GM23248 (cell line): ENCODE measurements at regions not wholly inside any gene's neighbourhood (a gene's known extent, or its start where the extent isn't known, plus 50 kb on each side); places are given as distances from the start of the nearest gene placed in this dataset.

Experiments
- DNase-seq: peaks from one replicate; pipeline ENCODE4 v3.0.0-alpha.2; 2015
- H2AFZ ChIP-seq: fragments of 200-600 bp; sonication (generic); 2 replicates; pipeline ENCODE4 v1.6.1; 2016; ENCODE audit warnings: antibody characterized with exemption
- H3F3A ChIP-seq: fragments of 200-600 bp; sonication (generic); 2 replicates; pipeline ENCODE4 v1.6.1; 2016; ENCODE audit warnings: mild to moderate bottlenecking, antibody characterized with exemption, mixed run types; ENCODE audit not compliant: insufficient read depth
- H3K27ac ChIP-seq: fragments of 200-600 bp; sonication (generic); 2 replicates; pipeline ENCODE4 v1.5.1; 2016; ENCODE audit warnings: mild to moderate bottlenecking
- H3K27me3 ChIP-seq: fragments of 200-600 bp; sonication (generic); replicated peaks from 2 replicates; pipeline ENCODE4 v1.6.1; 2016; ENCODE audit warnings: mild to moderate bottlenecking; ENCODE audit not compliant: insufficient read depth
- H3K36me3 ChIP-seq: fragments of 200-600 bp; sonication (generic); 2 replicates; pipeline ENCODE4 v1.6.1; 2016; ENCODE audit warnings: low read depth, mild to moderate bottlenecking
- H3K4me1 ChIP-seq: fragments of 200-600 bp; sonication (generic); 2 replicates; pipeline ENCODE4 v1.6.1; 2016; ENCODE audit warnings: mild to moderate bottlenecking; ENCODE audit not compliant: insufficient read depth
- H3K4me2 ChIP-seq: fragments of 200-600 bp; sonication (generic); one replicate; pipeline ENCODE4 v1.6.1; 2016; ENCODE audit warnings: mild to moderate bottlenecking; ENCODE audit not compliant: unreplicated experiment
- H3K4me3 ChIP-seq: fragments of 200-600 bp; sonication (generic); 2 replicates; pipeline ENCODE4 v1.5.1; 2016; ENCODE audit warnings: mild to moderate bottlenecking
- H3K79me2 ChIP-seq: fragments of 200-600 bp; sonication (generic); 2 replicates; pipeline ENCODE4 v1.6.1; 2016; ENCODE audit warnings: mild to moderate bottlenecking; ENCODE audit not compliant: insufficient read depth
- H3K9ac ChIP-seq: fragments of 200-600 bp; sonication (generic); 2 replicates; pipeline ENCODE4 v1.6.1; 2016; ENCODE audit warnings: mild to moderate bottlenecking
- H3K9me2 ChIP-seq: fragments of 200-600 bp; sonication (generic); 2 replicates; pipeline ENCODE4 v1.6.1; 2016; ENCODE audit warnings: mixed run types, mild to moderate bottlenecking, moderate library complexity; ENCODE audit not compliant: insufficient read depth
- H3K9me3 ChIP-seq: fragments of 200-600 bp; sonication (generic); one replicate; pipeline ENCODE4 v1.6.1; 2017; ENCODE audit warnings: low read depth
- H4K20me1 ChIP-seq: fragments of 200-600 bp; sonication (generic); 2 replicates; pipeline ENCODE4 v1.6.0; 2016; ENCODE audit not compliant: insufficient read depth
- EZH2 ChIP-seq: fragments of 200-600 bp; sonication (generic); IDR thresholded peaks from 2 replicates; pipeline ENCODE4 v1.6.1; 2018; ENCODE audit warnings: antibody characterized with exemption, mild to moderate bottlenecking; ENCODE audit not compliant: insufficient read depth, poor library complexity, severe bottlenecking
- EZH2phosphoT487 ChIP-seq: fragments of 200-600 bp; sonication (generic); IDR thresholded peaks from 2 replicates; pipeline ENCODE4 v1.6.1; 2018; ENCODE audit warnings: antibody characterized with exemption, moderate library complexity, mild to moderate bottlenecking, low read depth; ENCODE audit not compliant: insufficient read depth
- WGBS, 2 experiments: methylation state at CpG; one replicate each; pipeline ENCODE4 v1.1.6; 2015 to 2017; ENCODE audit warnings: low lambda C conversion rate in 2 of 2, low coverage in 1 of 2; ENCODE audit errors: missing lambda C conversion rate in 2 of 2; 5-methylcytosine and 5-hydroxymethylcytosine counted together
- in situ Hi-C: fragments of 300-500 bp; cut with MboI; formaldehyde crosslinking; loops from 2 replicates; pipeline ENCODE4 v1.15.0; 2020

DNA sequence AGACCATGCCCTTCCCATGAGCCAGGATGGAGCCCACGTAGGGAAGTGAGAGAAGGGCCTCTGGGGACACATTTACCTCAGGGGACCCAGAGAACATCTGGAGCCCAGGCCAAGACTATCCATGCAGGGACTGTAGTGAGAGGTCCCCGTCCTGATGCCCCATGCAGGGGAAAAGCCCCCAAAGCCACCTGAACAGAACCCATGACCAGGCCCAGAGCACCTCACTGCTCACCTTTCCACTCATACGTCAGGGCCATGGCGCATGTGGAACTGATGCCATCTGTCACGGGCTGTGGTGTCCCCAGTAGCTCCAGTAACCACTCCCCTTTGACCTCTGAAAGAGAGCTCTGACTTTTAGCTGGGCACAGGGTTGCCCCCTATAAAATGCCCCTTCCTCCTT lies 106.5 kb upstream of the TEX51 start:
- TF ChIP-seq EZH2phosphoT487 (no peak), EZH2 (no peak)
- in situ Hi-C loops = no loop called here

DNA sequence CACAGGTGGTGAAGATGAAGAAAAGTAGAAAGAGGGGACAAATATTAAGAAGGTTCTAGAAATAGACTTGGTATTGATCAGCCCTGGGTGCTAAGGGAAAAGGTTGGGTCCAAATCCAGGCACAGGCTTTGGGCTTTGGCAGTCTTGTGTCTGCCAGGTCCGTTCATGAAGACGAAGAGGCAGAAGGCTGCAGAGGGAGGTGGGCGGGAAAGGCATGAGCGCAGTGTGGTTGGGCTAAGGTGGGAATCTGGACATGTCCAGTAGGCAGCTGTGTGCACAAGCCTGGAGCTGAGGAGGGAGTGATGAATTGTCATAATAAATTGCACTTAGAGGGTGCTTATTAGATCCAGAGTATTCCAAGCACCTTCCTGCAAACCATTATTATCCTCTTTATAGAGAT lies 105.7 kb upstream of the TEX51 start:
- DNase-seq = no peak
- Histone ChIP-seq H3K36me3 (no peaks in the 10 kb centered on the region), H3K9me3 (no peaks in the 10 kb centered on the region), H3K79me2 (no peaks in the 10 kb centered on the region), H4K20me1 (no peaks in the 10 kb centered on the region), H3K4me3 (no peak overlapping the region), H3K9me2 (no peaks in the 10 kb centered on the region), H3K27ac (no peak overlapping the region), H3K9ac (no peak overlapping the region), H3F3A (no peaks in the 10 kb centered on the region), H3K27me3 (no peaks in the 10 kb centered on the region), H3K4me1 (no peaks in the 10 kb centered on the region), H3K4me2 (no peak overlapping the region), H2AFZ (no peak overlapping the region)
- 50 to 57% methylated on average over 4 of the region's 4 CpGs for WGBS, 2 experiments
- in situ Hi-C loops = no loop called here
- TF ChIP-seq EZH2phosphoT487 = no peak

More for the DNA sequence above, 106.5 kb upstream of the TEX51 start:
- H3K9ac ChIP-seq = no peak overlapping the region
- no peak for DNase-seq
- H4K20me1 ChIP-seq = no peaks in the 10 kb centered on the region
- H2AFZ ChIP-seq = no peak overlapping the region
- no peaks in the 10 kb centered on the region for H3K9me3 ChIP-seq
- H3K9me2 ChIP-seq = no peaks in the 10 kb centered on the region
- H3F3A ChIP-seq = no peaks in the 10 kb centered on the region
- 27 to 40% methylated on average over 5 of the region's 5 CpGs for WGBS, 2 experiments
- no peaks in the 10 kb centered on the region for H3K79me2 ChIP-seq
- H3K4me3 ChIP-seq = no peak overlapping the region
- H3K4me2 ChIP-seq = no peak overlapping the region
- H3K27me3 ChIP-seq = no peaks in the 10 kb centered on the region
- no peaks in the 10 kb centered on the region for H3K4me1 ChIP-seq
- H3K27ac ChIP-seq = no peak overlapping the region
- H3K36me3 ChIP-seq = no peaks in the 10 kb centered on the region

- in situ Hi-C loops = no loop called here
- H3K36me3 ChIP-seq = no peaks in the 10 kb centered on the region
- 12 to 13% methylated on average over 10 of the region's 10 CpGs for WGBS, 2 experiments
Observed at GRCh38 chr2:126793885-126794613, 104.6 kb upstream of the TEX51 start.

GRCh38 chr2:126795656-126796055 lies 103.0 kb upstream of the TEX51 start:
- Histone ChIP-seq H4K20me1 (no peaks in the 10 kb centered on the region), H3K36me3 (no peaks in the 10 kb centered on the region), H3K9me3 (no peaks in the 10 kb centered on the region), H3K4me2 (no peak overlapping the region), H3K9ac (no peak overlapping the region), H3K27ac (no peak overlapping the region), H2AFZ (no peak overlapping the region), H3K4me3 (no peak overlapping the region), H3F3A (no peaks in the 10 kb centered on the region), H3K9me2 (no peaks in the 10 kb centered on the region), H3K79me2 (no peaks in the 10 kb centered on the region), H3K27me3 (no peaks in the 10 kb centered on the region), H3K4me1 (no peaks in the 10 kb centered on the region)
- WGBS, 2 experiments = 33 to 39% methylated on average over 8 of the region's 8 CpGs
- in situ Hi-C loops = no loop called here
- TF ChIP-seq EZH2 (no peak), EZH2phosphoT487 (no peak)
- DNase-seq = no peak

More at GRCh38 chr2:126793885-126794613, 104.6 kb upstream of the TEX51 start:
- Histone ChIP-seq H3K4me1 (no peaks in the 10 kb centered on the region), H3K27me3 (no peaks in the 10 kb centered on the region), H3K4me2 (no peak overlapping the region), H2AFZ (no peak overlapping the region), H3K9me2 (no peaks in the 10 kb centered on the region), H4K20me1 (no peaks in the 10 kb centered on the region), H3F3A (no peaks in the 10 kb centered on the region), H3K79me2 (no peaks in the 10 kb centered on the region), H3K4me3 (no peak overlapping the region), H3K9ac (no peak overlapping the region), H3K27ac (no peak overlapping the region), H3K9me3 (no peaks in the 10 kb centered on the region)
- no peak for DNase-seq
- TF ChIP-seq EZH2phosphoT487 (no peak), EZH2 (no peak)
